Neuronal stem cell (in vitro differentiated cells): ENCODE measurements at regions not wholly inside any gene's neighbourhood (a gene's known extent, or its start where the extent isn't known, plus 50 kb on each side); places are given as distances from the start of the nearest gene placed in this dataset.

ENCODE experiments used
- DNase-seq: peaks from one replicate; pipeline ENCODE4 v3.0.0-alpha.2; 2013; ENCODE audit warnings: low spot score
- H2AFZ ChIP-seq: one replicate; pipeline ENCODE4 v1.6.1; 2013; ENCODE audit warnings: mild to moderate bottlenecking, low read length, inconsistent platforms
- H2AK5ac ChIP-seq: 2 replicates; pipeline ENCODE4 v1.6.1; 2013; ENCODE audit warnings: low read depth, mild to moderate bottlenecking, inconsistent platforms, low read length, moderate library complexity, mixed read lengths
- H2BK120ac ChIP-seq: 2 replicates; pipeline ENCODE4 v1.6.1; 2013; ENCODE audit warnings: low read depth, mild to moderate bottlenecking, inconsistent platforms, low read length, moderate library complexity, mixed read lengths
- H2BK12ac ChIP-seq: one replicate; pipeline ENCODE4 v1.6.1; 2013; ENCODE audit warnings: low read length, inconsistent platforms
- H2BK15ac ChIP-seq: 2 replicates; pipeline ENCODE4 v1.6.1; 2013; ENCODE audit warnings: mild to moderate bottlenecking, low read length, inconsistent platforms, mixed read lengths
- H2BK5ac ChIP-seq: one replicate; pipeline ENCODE4 v1.6.1; 2013; ENCODE audit warnings: inconsistent platforms, mild to moderate bottlenecking, low read length, moderate library complexity
- H3K14ac ChIP-seq: one replicate; pipeline ENCODE4 v1.6.1; 2013; ENCODE audit warnings: low read length, inconsistent platforms
- H3K18ac ChIP-seq: 2 replicates; pipeline ENCODE4 v1.6.1; 2013; ENCODE audit warnings: low read length, inconsistent platforms
- H3K23ac ChIP-seq: 2 replicates; pipeline ENCODE4 v1.6.1; 2013; ENCODE audit warnings: low read depth, mild to moderate bottlenecking, mixed read lengths, low read length, inconsistent platforms; ENCODE audit not compliant: poor library complexity
- H3K27ac ChIP-seq: replicated peaks from 3 replicates; pipeline ENCODE4 v1.5.1; 2013; ENCODE audit warnings: low read length, inconsistent platforms
- H3K27me3 ChIP-seq, 3 experiments: 2 replicates each; pipeline ENCODE4 v1.6.1; 2013; ENCODE audit warnings: low read length in 3 of 3, mild to moderate bottlenecking in 2 of 3, inconsistent platforms in 1 of 3, low read depth in 1 of 3, mixed read lengths in 1 of 3, moderate library complexity in 1 of 3; ENCODE audit not compliant: control insufficient read depth in 3 of 3, insufficient read depth in 3 of 3
- H3K36me3 ChIP-seq, 2 donors: replicated peaks in 1 of 2; 2 replicates each; pipeline ENCODE4 v1.6.1; 2013; ENCODE audit warnings: low read length in 2 of 2; ENCODE audit not compliant: control insufficient read depth in 2 of 2, insufficient read depth in 2 of 2
- H3K4ac ChIP-seq: 2 replicates; pipeline ENCODE4 v1.6.1; 2013; ENCODE audit warnings: inconsistent platforms, mild to moderate bottlenecking, low read length, moderate library complexity
- H3K4me1 ChIP-seq, 2 donors: 1 replicate in 1 of 2; 2 replicates in 1 of 2; pipeline ENCODE4 v1.6.1; 2013; ENCODE audit warnings: low read length in 2 of 2, low read depth in 1 of 2; ENCODE audit not compliant: control insufficient read depth in 2 of 2, insufficient read depth in 1 of 2
- H3K4me2 ChIP-seq: one replicate; pipeline ENCODE4 v1.6.1; 2013; ENCODE audit warnings: mild to moderate bottlenecking, low read length, inconsistent platforms; ENCODE audit not compliant: insufficient read depth, poor library complexity, severe bottlenecking
- H3K4me3 ChIP-seq, 2 donors: 2 replicates each; pipeline ENCODE4 v1.5.1; 2013; ENCODE audit warnings: low read length in 2 of 2, mild to moderate bottlenecking in 2 of 2, inconsistent platforms in 1 of 2, moderate library complexity in 1 of 2
- H3K79me1 ChIP-seq: one replicate; pipeline ENCODE4 v1.6.1; 2013; ENCODE audit warnings: low read depth, mild to moderate bottlenecking, inconsistent platforms, low read length, moderate library complexity
- H3K9ac ChIP-seq: one replicate; pipeline ENCODE4 v1.6.1; 2013; ENCODE audit warnings: mild to moderate bottlenecking, low read depth, low read length, inconsistent platforms; ENCODE audit not compliant: poor library complexity
- H3K9me3 ChIP-seq, 2 donors: replicated peaks in 1 of 2; 2 replicates each; pipeline versions ENCODE3 to v1.6.1; 2013; ENCODE audit warnings: low read length in 2 of 2, mild to moderate bottlenecking in 2 of 2, inconsistent platforms in 1 of 2, low read depth in 1 of 2, mixed read lengths in 1 of 2, moderate library complexity in 1 of 2; ENCODE audit not compliant: control insufficient read depth in 2 of 2, insufficient read depth in 1 of 2
- H4K8ac ChIP-seq: one replicate; pipeline ENCODE4 v1.6.1; 2013; ENCODE audit warnings: low read depth, mild to moderate bottlenecking, inconsistent platforms, low read length, moderate library complexity
- H4K91ac ChIP-seq: one replicate; pipeline ENCODE4 v1.6.1; 2013; ENCODE audit warnings: low read length, low read depth, mild to moderate bottlenecking, inconsistent platforms; ENCODE audit not compliant: poor library complexity
- WGBS, 2 donors: extraction: QIAGEN DNeasy Blood & Tissue Kit; methylation state at CpG; one replicate each; pipeline ENCODE4 v1.1.7; 2013; ENCODE audit warnings: missing lambda C conversion rate in 2 of 2, mixed read lengths in 1 of 2; ENCODE audit not compliant: insufficient read length in 2 of 2, insufficient replicate concordance in 1 of 2; ENCODE audit errors: extremely low coverage in 2 of 2; 5-methylcytosine and 5-hydroxymethylcytosine counted together

- Histone ChIP-seq H3K4me1 (peaks cover 0 to 1% of the 10 kb centered on the region in 2 donors), H3K14ac (no peak overlapping the region), H2BK120ac (no peak overlapping the region), H3K9ac (no peak overlapping the region), H3K27ac (no peak overlapping the region), H3K4me2 (no peak overlapping the region), H4K91ac (no peak overlapping the region), H2AFZ (no peak overlapping the region), H2BK15ac (no peak overlapping the region), H2BK12ac (no peak overlapping the region), H3K79me1 (no peaks in the 10 kb centered on the region), H3K36me3 (no peaks in the 10 kb centered on the region), H3K23ac (no peak overlapping the region), H4K8ac (no peak overlapping the region), H2BK5ac (no peak overlapping the region), H3K18ac (no peak overlapping the region), H2AK5ac (no peak overlapping the region), H3K9me3 (no peaks in the 10 kb centered on the region), H3K4me3 (no peak overlapping the region), H3K27me3 (no peaks in the 10 kb centered on the region), H3K4ac (no peak overlapping the region)
- DNase-seq: no peak
Measured at GRCh38 chr2:67082813-67083212, 314.3 kb upstream of the ETAA1 start.

GRCh38 chr2:67083951-67084350 lies 313.2 kb upstream of the ETAA1 start:
- Histone ChIP-seq H3K18ac (no peak overlapping the region), H3K27me3 (no peaks in the 10 kb centered on the region), H4K91ac (no peak overlapping the region), H3K4me2 (no peak overlapping the region), H3K4ac (no peak overlapping the region), H3K4me1 (peaks cover 0 to 1% of the 10 kb centered on the region in 2 donors), H2BK5ac (no peak overlapping the region), H2BK120ac (no peak overlapping the region), H3K36me3 (no peaks in the 10 kb centered on the region), H2AK5ac (no peak overlapping the region), H3K9ac (no peak overlapping the region), H2AFZ (no peak overlapping the region), H3K27ac (no peak overlapping the region), H4K8ac (no peak overlapping the region), H3K9me3 (no peaks in the 10 kb centered on the region), H3K14ac (no peak overlapping the region), H2BK15ac (no peak overlapping the region), H3K79me1 (no peaks in the 10 kb centered on the region), H3K4me3 (no peak overlapping the region), H3K23ac (no peak overlapping the region), H2BK12ac (no peak overlapping the region)
- WGBS, 2 donors: no CpG with 5 or more reads among the region's 2 CpGs
- DNase-seq: no peak

GRCh38 chr2:67085146-67085545 lies 312.0 kb upstream of the ETAA1 start:
- Histone ChIP-seq H3K79me1 (no peaks in the 10 kb centered on the region), H3K36me3 (no peaks in the 10 kb centered on the region), H4K8ac (no peak overlapping the region), H4K91ac (no peak overlapping the region), H2BK15ac (no peak overlapping the region), H3K4ac (no peak overlapping the region), H2AFZ (no peak overlapping the region), H2BK12ac (no peak overlapping the region), H3K4me1 (peaks cover 0 to 1% of the 10 kb centered on the region in 2 donors), H2AK5ac (no peak overlapping the region), H3K9me3 (no peaks in the 10 kb centered on the region), H2BK120ac (no peak overlapping the region), H3K27me3 (no peaks in the 10 kb centered on the region), H2BK5ac (no peak overlapping the region), H3K18ac (no peak overlapping the region), H3K4me3 (no peak overlapping the region), H3K9ac (no peak overlapping the region), H3K23ac (no peak overlapping the region), H3K14ac (no peak overlapping the region), H3K27ac (no peak overlapping the region), H3K4me2 (no peak overlapping the region)
- no CpG with 5 or more reads among the region's 4 CpGs for WGBS, 2 donors
- no peak for DNase-seq

DNA sequence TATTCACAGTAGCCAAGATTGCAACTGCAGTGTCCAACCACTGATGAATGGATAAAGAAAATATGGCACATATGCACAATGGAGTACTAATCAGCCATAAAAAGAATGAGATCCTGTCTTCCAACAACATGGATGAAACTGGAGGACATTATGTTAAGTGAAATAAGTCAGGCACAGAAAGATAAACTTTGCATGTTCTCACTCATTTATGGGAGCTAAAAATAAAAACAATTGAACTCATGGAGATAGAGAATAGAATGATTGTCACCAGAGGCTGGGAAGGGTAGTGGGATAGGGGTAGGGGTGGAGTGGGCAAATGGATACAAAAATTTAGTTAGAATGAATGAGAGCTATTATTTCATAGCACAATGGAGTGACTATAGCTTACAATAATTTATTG lies 305.5 kb upstream of the ETAA1 start:
- Histone ChIP-seq H3K9ac (no peak overlapping the region), H2BK5ac (no peak overlapping the region), H2BK15ac (no peak overlapping the region), H3K27ac (no peak overlapping the region), H3K4me1 (no peaks in the 10 kb centered on the region), H3K23ac (no peak overlapping the region), H3K79me1 (no peaks in the 10 kb centered on the region), H3K9me3 (no peaks in the 10 kb centered on the region), H3K18ac (no peak overlapping the region), H4K91ac (no peak overlapping the region), H2BK12ac (no peak overlapping the region), H3K14ac (no peak overlapping the region), H2BK120ac (no peak overlapping the region), H3K4me3 (no peak overlapping the region), H3K27me3 (no peaks in the 10 kb centered on the region), H3K36me3 (no peaks in the 10 kb centered on the region), H3K4me2 (no peak overlapping the region), H3K4ac (no peak overlapping the region), H2AK5ac (no peak overlapping the region), H4K8ac (no peak overlapping the region), H2AFZ (no peak overlapping the region)
- DNase-seq: no peak
